Activated naive CD4-positive, alpha-beta T cell treated with anti-CD3 and anti-CD28 coated beads for 36 hours (primary cell): ENCODE measurements at regions not wholly inside any gene's neighbourhood (a gene's known extent, or its start where the extent isn't known, plus 50 kb on each side); places are given as distances from the start of the nearest gene placed in this dataset.
"Not testable (repeated sequence)": the region's sequence is repeated elsewhere in the genome, so short reads cannot be mapped to it uniquely, and the experiment has no call there.

Experiments
- CTCF ChIA-PET: fragments of 350-600 bp; sonication (Branson Sonifier 250); formaldehyde crosslinking; loops from one replicate; lab custom pipeline; 2021; ENCODE audit warnings: antibody characterized with exemption; lab: Charles Lee
- DNase-seq: peaks from one replicate; pipeline ENCODE4 v3.0.0-alpha.2; 2020
- H3K27ac Mint-ChIP-seq: one replicate; pipeline ENCODE4 v1.8.0; 2021; ENCODE audit warnings: mild to moderate bottlenecking, mixed read lengths
- H3K27me3 Mint-ChIP-seq: one replicate; pipeline ENCODE4 v1.8.0; 2021; ENCODE audit warnings: low read depth, mixed read lengths
- H3K36me3 Mint-ChIP-seq: one replicate; pipeline ENCODE4 v1.8.0; 2021; ENCODE audit warnings: low read depth, mixed read lengths
- H3K4me1 Mint-ChIP-seq: one replicate; pipeline ENCODE4 v1.8.0; 2021; ENCODE audit warnings: low read depth, mixed read lengths
- H3K4me3 Mint-ChIP-seq: one replicate; pipeline ENCODE4 v1.8.0; 2021; ENCODE audit warnings: mild to moderate bottlenecking, moderate library complexity, mixed read lengths
- H3K9me3 Mint-ChIP-seq: one replicate; pipeline ENCODE4 v1.8.0; 2021; ENCODE audit warnings: mixed read lengths
- intact Hi-C: fragments of 100-400 bp; cut with micrococcal nuclease; formaldehyde crosslinking; loops from one replicate; pipeline ENCODE4 v1.15.1; 2023

- CTCF ChIA-PET, result no interaction called here
Observed at GRCh38 chr2:185952100-185952499, 213.5 kb downstream of the FSIP2 start.

GRCh38 chr2:185954389-185954788 lies 215.8 kb downstream of the FSIP2 start:
- Mint-ChIP-seq H3K4me3 (no peak overlapping the region), H3K9me3 (peaks cover 4% of the 10 kb centered on the region), H3K27me3 (no peaks in the 10 kb centered on the region), H3K4me1 (no peaks in the 10 kb centered on the region), H3K36me3 (peaks cover 7% of the 10 kb centered on the region), H3K27ac (no peak overlapping the region)
- no peak for DNase-seq
- CTCF ChIA-PET, result no interaction called here
- intact Hi-C loops, result no loop called here

More at GRCh38 chr2:185952100-185952499, 213.5 kb downstream of the FSIP2 start:
- intact Hi-C loops, result no loop called here
- no peak overlapping the region for H3K27ac Mint-ChIP-seq
- H3K27me3 Mint-ChIP-seq, result no peaks in the 10 kb centered on the region
- H3K36me3 Mint-ChIP-seq, result peaks cover 2% of the 10 kb centered on the region
- no peaks in the 10 kb centered on the region for H3K9me3 Mint-ChIP-seq
- H3K4me3 Mint-ChIP-seq, result no peak overlapping the region
- DNase-seq, result no peak
- H3K4me1 Mint-ChIP-seq, result no peaks in the 10 kb centered on the region

DNA sequence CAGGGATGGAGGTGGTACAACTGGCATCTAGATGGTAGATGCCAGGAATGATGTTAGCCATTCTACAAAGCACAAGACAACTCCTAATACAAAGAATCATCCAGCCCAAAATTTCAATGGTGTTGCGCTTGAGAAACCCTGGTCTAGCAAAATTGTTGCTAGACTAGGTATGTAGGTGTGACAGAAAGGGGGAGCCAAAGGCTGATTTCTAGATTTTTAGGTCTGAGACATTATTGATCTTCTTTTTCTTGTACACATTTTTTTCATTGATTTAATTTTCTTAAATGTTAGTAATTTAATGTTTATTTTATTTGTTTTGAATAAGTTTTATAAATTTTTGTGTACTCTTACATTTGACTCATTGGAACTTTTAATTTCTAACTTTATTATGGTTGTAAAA lies 216.4 kb downstream of the FSIP2 start:
- peaks cover 7% of the 10 kb centered on the region for H3K36me3 Mint-ChIP-seq
- CTCF ChIA-PET, result no interaction called here
- H3K27ac Mint-ChIP-seq, result no peak overlapping the region
- no peak for DNase-seq
- intact Hi-C loops, result no loop called here
- H3K4me1 Mint-ChIP-seq, result no peaks in the 10 kb centered on the region
- no peaks in the 10 kb centered on the region for H3K27me3 Mint-ChIP-seq
- H3K9me3 Mint-ChIP-seq, result peaks cover 6% of the 10 kb centered on the region
- no peak overlapping the region for H3K4me3 Mint-ChIP-seq

- no peaks in the 10 kb centered on the region for H3K4me1 Mint-ChIP-seq
- no peak overlapping the region for H3K27ac Mint-ChIP-seq
- H3K27me3 Mint-ChIP-seq, result no peaks in the 10 kb centered on the region
- no peak overlapping the region for H3K4me3 Mint-ChIP-seq
- intact Hi-C loops, result no loop called here
- H3K9me3 Mint-ChIP-seq, result peaks cover 7% of the 10 kb centered on the region
- no peak for DNase-seq
- peaks cover under 1% of the 10 kb centered on the region for H3K36me3 Mint-ChIP-seq
- CTCF ChIA-PET, result no interaction called here
Observed at GRCh38 chr2:185967335-185967734, 228.7 kb downstream of the FSIP2 start.

- peaks cover 9% of the 10 kb centered on the region for H3K36me3 Mint-ChIP-seq
- no peak for DNase-seq
- no peak overlapping the region for H3K4me3 Mint-ChIP-seq
- H3K27me3 Mint-ChIP-seq, result no peaks in the 10 kb centered on the region
- no peaks in the 10 kb centered on the region for H3K4me1 Mint-ChIP-seq
- intact Hi-C loops, result no loop called here
- CTCF ChIA-PET, result no interaction called here
- H3K9me3 Mint-ChIP-seq, result peaks cover 8% of the 10 kb centered on the region
- H3K27ac Mint-ChIP-seq, result no peak overlapping the region
Observed at GRCh38 chr2:185970148-185970852, 231.7 kb downstream of the FSIP2 start.

DNA sequence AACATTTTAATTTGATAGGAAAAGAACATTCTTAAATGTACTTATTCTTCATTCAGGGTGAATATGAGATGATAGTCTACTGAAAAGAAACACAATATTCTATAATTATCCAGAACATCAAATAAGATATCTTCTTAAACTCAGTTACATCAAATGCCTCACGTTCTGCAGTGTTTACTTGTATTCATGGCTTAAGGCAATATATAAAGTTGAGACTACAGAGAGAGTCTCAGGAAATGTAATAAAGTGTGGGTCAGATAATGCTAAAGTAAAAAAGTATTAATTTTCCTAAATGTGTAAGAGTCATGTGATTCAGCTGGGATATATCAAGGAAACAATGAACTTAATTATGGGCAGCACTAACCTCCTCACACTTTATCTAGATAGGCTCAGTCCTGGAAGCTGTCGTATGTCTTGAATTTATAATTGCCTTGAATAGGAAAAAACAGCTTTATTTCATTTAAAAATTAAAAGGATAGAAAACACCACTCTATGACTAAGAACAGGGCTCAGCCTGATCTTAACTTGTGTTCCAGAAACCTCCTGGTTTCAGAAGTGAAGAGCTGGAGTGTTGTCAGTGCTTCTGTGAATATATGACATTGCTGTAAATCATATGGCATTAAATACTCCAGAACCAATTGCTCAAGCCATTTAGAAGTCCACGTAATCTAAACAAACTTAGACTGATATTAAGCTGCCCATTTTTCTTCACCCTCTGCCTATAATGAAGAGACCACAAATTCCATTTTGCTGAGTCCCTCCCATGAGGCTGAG lies 240.2 kb downstream of the FSIP2 start:
- CTCF ChIA-PET, result interaction anchor here (0.6 to 1.4 kb wide), 3 partner anchors 200 to 482 kb away, joined by 3 to 5 read pairs (median 3); no protein-coding TSS in a partner anchor
- no peaks in the 10 kb centered on the region for H3K4me1 Mint-ChIP-seq
- DNase-seq, result no peak
- intact Hi-C loops, result no loop called here
- no peak overlapping the region for H3K27ac Mint-ChIP-seq
- no peaks in the 10 kb centered on the region for H3K27me3 Mint-ChIP-seq
- H3K36me3 Mint-ChIP-seq, result peaks cover 7% of the 10 kb centered on the region
- no peak overlapping the region for H3K4me3 Mint-ChIP-seq
- peaks cover 4% of the 10 kb centered on the region for H3K9me3 Mint-ChIP-seq

- H3K4me1 Mint-ChIP-seq, result no peaks in the 10 kb centered on the region
- no peaks in the 10 kb centered on the region for H3K9me3 Mint-ChIP-seq
- DNase-seq, result peak; percentile 6
- no peak overlapping the region for H3K4me3 Mint-ChIP-seq
- no peak overlapping the region for H3K27ac Mint-ChIP-seq
- H3K36me3 Mint-ChIP-seq, result peaks cover 2% of the 10 kb centered on the region
- intact Hi-C loops, result no loop called here
- CTCF ChIA-PET, result interaction anchor here (1.2 to 1.4 kb wide), 2 partner anchors 279 to 482 kb away, joined by 3 read pairs; no protein-coding TSS in a partner anchor
- no peaks in the 10 kb centered on the region for H3K27me3 Mint-ChIP-seq
Observed at GRCh38 chr2:185979546-185980071, 241.0 kb downstream of the FSIP2 start.

GRCh38 chr2:185980944-185981343 lies 242.3 kb downstream of the FSIP2 start:
- H3K27me3 Mint-ChIP-seq, result no peaks in the 10 kb centered on the region
- H3K36me3 Mint-ChIP-seq, result peaks cover 2% of the 10 kb centered on the region
- intact Hi-C loops, result no loop called here
- no peaks in the 10 kb centered on the region for H3K4me1 Mint-ChIP-seq
- H3K4me3 Mint-ChIP-seq, result no peak overlapping the region
- DNase-seq, result no peak
- H3K9me3 Mint-ChIP-seq, result no peaks in the 10 kb centered on the region
- H3K27ac Mint-ChIP-seq, result no peak overlapping the region
- CTCF ChIA-PET, result interaction anchor here (0.7 kb wide), 1 partner anchor 36 kb away, joined by 3 read pairs; no protein-coding TSS in a partner anchor

DNA sequence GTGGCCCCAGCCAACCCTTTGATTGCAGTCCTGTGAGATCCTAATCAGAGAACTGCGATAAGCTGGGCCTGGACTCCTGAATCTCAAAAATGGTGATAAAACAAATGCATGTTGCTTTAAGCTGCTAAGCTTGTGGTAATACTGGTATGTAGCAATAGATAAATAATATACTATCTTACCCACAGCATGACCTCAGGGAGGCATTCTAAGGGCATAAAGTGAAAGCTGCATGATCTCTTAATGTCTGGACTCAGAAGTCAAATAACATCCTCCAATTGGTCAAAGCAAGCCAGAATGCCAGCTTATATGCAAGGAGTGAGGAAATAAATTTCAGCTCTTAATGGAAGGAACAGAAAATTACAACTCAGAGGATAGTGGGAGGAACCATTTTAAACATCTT lies 246.1 kb downstream of the FSIP2 start:
- no peak overlapping the region for H3K27ac Mint-ChIP-seq
- no peak overlapping the region for H3K4me3 Mint-ChIP-seq
- no peaks in the 10 kb centered on the region for H3K27me3 Mint-ChIP-seq
- H3K4me1 Mint-ChIP-seq, result no peaks in the 10 kb centered on the region
- no peak for DNase-seq
- CTCF ChIA-PET, result no interaction called here
- intact Hi-C loops, result no loop called here
- H3K36me3 Mint-ChIP-seq, result peaks cover 1% of the 10 kb centered on the region
- H3K9me3 Mint-ChIP-seq, result no peaks in the 10 kb centered on the region

DNA sequence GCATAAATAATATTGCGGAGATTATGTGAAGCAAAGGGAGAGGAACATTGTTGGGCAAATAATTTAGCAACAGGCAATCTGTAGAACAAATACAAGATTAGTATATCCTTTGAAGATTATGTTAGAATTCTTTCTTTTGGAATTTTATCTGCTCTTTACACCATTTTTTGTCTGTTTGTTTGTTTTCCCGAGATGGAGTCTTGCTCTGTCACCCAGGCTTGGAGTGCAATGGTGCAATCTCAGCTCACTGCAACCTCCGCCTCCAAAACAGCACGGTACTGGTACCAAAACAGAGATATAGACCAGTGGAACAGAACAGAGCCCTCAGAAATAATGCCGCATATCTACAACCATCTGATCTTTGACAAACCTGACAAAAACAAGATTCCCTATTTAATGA lies 250.3 kb downstream of the FSIP2 start:
- H3K9me3 Mint-ChIP-seq, result not testable (repeated sequence)

GRCh38 chr2:185990861-185991525 lies 252.4 kb downstream of the FSIP2 start:
- CTCF ChIA-PET, result no interaction called here
- Mint-ChIP-seq H3K9me3 (no peaks in the 10 kb centered on the region), H3K27me3 (no peaks in the 10 kb centered on the region), H3K4me1 (no peaks in the 10 kb centered on the region), H3K4me3 (no peak overlapping the region), H3K27ac (no peak overlapping the region), H3K36me3 (peaks cover 3% of the 10 kb centered on the region)
- DNase-seq, result no peak
- intact Hi-C loops, result loop anchor here (10.0 kb wide), 1 partner anchor 654 kb away; no protein-coding TSS in a partner anchor

More for the DNA sequence above, 250.3 kb downstream of the FSIP2 start:
- H3K36me3 Mint-ChIP-seq, H3K27me3 Mint-ChIP-seq, H3K4me1 Mint-ChIP-seq, DNase-seq, intact Hi-C loops, H3K27ac Mint-ChIP-seq, H3K4me3 Mint-ChIP-seq, CTCF ChIA-PET: not testable (repeated sequence)

DNA sequence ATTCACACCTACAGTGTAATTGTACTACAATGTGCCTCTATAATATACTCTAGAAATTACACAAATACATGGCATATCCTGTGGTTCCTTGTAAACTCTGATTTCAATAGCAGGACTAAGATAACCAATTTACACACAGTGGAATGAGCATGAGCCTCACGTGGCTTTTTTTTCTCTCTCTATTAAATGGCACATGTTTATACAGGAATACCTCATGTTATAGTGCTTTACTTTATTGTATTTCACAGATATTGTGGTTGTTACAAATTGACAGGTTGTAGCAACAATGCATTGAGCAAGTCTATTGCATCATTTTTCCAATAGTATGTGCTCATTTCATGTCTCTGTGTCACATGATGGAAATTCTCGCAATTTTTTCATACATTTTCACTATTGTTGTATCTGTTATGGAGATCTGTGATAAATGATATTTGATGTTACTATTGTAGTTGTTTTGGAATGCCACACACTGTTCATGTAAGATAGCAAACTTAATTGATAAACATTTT lies 260.0 kb downstream of the FSIP2 start:
- Mint-ChIP-seq H3K27me3 (no peaks in the 10 kb centered on the region), H3K36me3 (peaks cover 2% of the 10 kb centered on the region), H3K27ac (no peak overlapping the region), H3K9me3 (no peaks in the 10 kb centered on the region), H3K4me1 (peaks cover 4% of the 10 kb centered on the region), H3K4me3 (no peak overlapping the region)
- CTCF ChIA-PET, result no interaction called here
- DNase-seq, result no peak
- intact Hi-C loops, result loop anchor here (10.0 kb wide), 1 partner anchor 646 kb away; no protein-coding TSS in a partner anchor
